Adrenal gland (tissue), 9 donors: ENCODE measurements at regions not wholly inside any gene's neighbourhood (a gene's known extent, or its start where the extent isn't known, plus 50 kb on each side); places are given as distances from the start of the nearest gene placed in this dataset.

Experiments used
- DNase-seq, 7 donors: peaks; one replicate each; pipeline ENCODE4 v3.0.0-alpha.2; 2019 to 2020
- H3K27ac ChIP-seq, 5 donors: fragments of 200-600 bp; sonication (generic) in 4 of 5; 1 replicate in 3 of 5; 2 replicates in 2 of 5; pipeline versions ENCODE4 v1.5.1 to v1.8.0; 2016 to 2020; ENCODE audit warnings: mild to moderate bottlenecking in 1 of 5
- H3K27me3 ChIP-seq: fragments of 200-600 bp; 2 replicates; pipeline ENCODE4 v1.8.0; 2021
- H3K36me3 ChIP-seq, 2 donors: fragments of 200-600 bp; replicated peaks in 1 of 2; 1 replicate in 1 of 2; 2 replicates in 1 of 2; pipeline versions ENCODE4 v1.5.1 to v1.8.0; 2018 to 2022
- H3K4me1 ChIP-seq, 2 donors: fragments of 200-600 bp; replicated peaks in 1 of 2; 1 replicate in 1 of 2; 2 replicates in 1 of 2; pipeline versions ENCODE4 v1.5.1 to v1.8.0; 2018 to 2021
- H3K4me3 ChIP-seq, 4 donors: fragments of 200-600 bp; sonication (generic) in 3 of 4; one replicate each; pipeline ENCODE4 v1.5.1; 2016 to 2018
- H3K9me3 ChIP-seq, 3 donors: fragments of 200-600 bp; sonication (generic) in 1 of 3; replicated peaks in 1 of 3; 1 replicate in 2 of 3; 2 replicates in 1 of 3; pipeline versions ENCODE4 v1.5.1 to v1.8.0; 2016 to 2021
- CTCF ChIP-seq, 6 experiments: fragments of 450-650 bp in 4 of 6; fragments of 200-600 bp in 2 of 6; sonication (generic) in 1 of 6; IDR thresholded peaks; 1 replicate in 5 of 6; 2 replicates in 1 of 6; pipeline versions ENCODE4 v1.5.1 to v1.8.0; 2016 to 2021; ENCODE audit warnings: antibody characterized with exemption in 6 of 6, mild to moderate bottlenecking in 2 of 6, moderate library complexity in 1 of 6
- POLR2A ChIP-seq, 2 donors: fragments of 450-650 bp; IDR thresholded peaks; one replicate each; pipeline ENCODE4 v1.6.1; 2017; ENCODE audit warnings: antibody characterized with exemption in 2 of 2, mild to moderate bottlenecking in 2 of 2, moderate library complexity in 1 of 2
- WGBS, 4 donors: extraction: QIAGEN DNeasy Blood & Tissue Kit in 2 of 4; methylation state at CpG; one replicate each; pipeline versions ENCODE4 v1.1.5 to v1.1.7; 2013 to 2017; 5-methylcytosine and 5-hydroxymethylcytosine counted together
- intact Hi-C, 2 donors: fragments of 100-400 bp; cut with DNase I; formaldehyde crosslinking; loops; one replicate each; pipeline versions ENCODE4 v1.14.1 to v1.15.0; 2022 to 2023
- donor health status: healthy with polysubstance abuse.
- donor health status: Bipolar disorder and iron deficiency.
- donor health status: DM: yes; HTN: yes; CAD: no.
- donor health status: DM: no; HTN: no; CAD: no.
- donor health status: DM: no; HTN: no; CAD: no.

GRCh38 chr1:232551386-232551785, 78.5 kb downstream of the SIPA1L2 start:
- Histone ChIP-seq H3K9me3 (no peaks in the 10 kb centered on the region), H3K36me3 (no peaks in the 10 kb centered on the region), H3K4me1 (peaks cover 0 to 21% of the 10 kb centered on the region in 2 donors), H3K27ac (no peak overlapping the region), H3K4me3 (no peak overlapping the region), H3K27me3 (no peaks in the 10 kb centered on the region)
- 74 to 90% (median 82%) methylated on average over 7 of the region's 7 CpGs for WGBS, 4 donors
- intact Hi-C loops: no loop called here
- DNase-seq: no peak
- TF ChIP-seq CTCF (IDR thresholded peaks at IDR 0.05) (no peak), POLR2A (IDR thresholded peaks at IDR 0.05) (no peak)

GRCh38 chr1:232550007-232550406, 79.9 kb downstream of the SIPA1L2 start:
- Histone ChIP-seq H3K27me3 (no peaks in the 10 kb centered on the region), H3K36me3 (no peaks in the 10 kb centered on the region), H3K9me3 (no peaks in the 10 kb centered on the region), H3K4me3 (no peak overlapping the region), H3K4me1 (peaks cover 0 to 11% of the 10 kb centered on the region in 2 donors), H3K27ac (no peak overlapping the region)
- no peak for TF ChIP-seq CTCF (IDR thresholded peaks at IDR 0.05)
- TF ChIP-seq POLR2A (IDR thresholded peaks at IDR 0.05): no peak
- no peak for DNase-seq
- intact Hi-C loops: no loop called here
- WGBS, 4 donors: 80 to 89% (median 86%) methylated on average over 2 of the region's 2 CpGs

- WGBS, 4 donors: 83 to 89% (median 84%) methylated on average over 5 of the region's 5 CpGs
- no peak for TF ChIP-seq POLR2A (IDR thresholded peaks at IDR 0.05)
- TF ChIP-seq CTCF (IDR thresholded peaks at IDR 0.05): no peak
- H3K36me3 ChIP-seq: no peaks in the 10 kb centered on the region
- H3K27ac ChIP-seq: no peak overlapping the region
- H3K27me3 ChIP-seq: no peaks in the 10 kb centered on the region
- no peaks in the 10 kb centered on the region for H3K9me3 ChIP-seq
- H3K4me3 ChIP-seq: no peak overlapping the region
- peaks cover 0 to 4% of the 10 kb centered on the region in 2 donors for H3K4me1 ChIP-seq
- DNase-seq: peak in 1 of 7 donors; percentile 13
- intact Hi-C loops: no loop called here
Measured at GRCh38 chr1:232548691-232549090, 81.2 kb downstream of the SIPA1L2 start.

- Histone ChIP-seq H3K27me3 (no peaks in the 10 kb centered on the region), H3K4me3 (no peak overlapping the region), H3K4me1 (no peaks in the 10 kb centered on the region), H3K36me3 (no peaks in the 10 kb centered on the region), H3K27ac (no peak overlapping the region), H3K9me3 (no peaks in the 10 kb centered on the region)
- no peak for DNase-seq
- 92 to 100% (median 93%) methylated on average over 2 of the region's 2 CpGs for WGBS, 4 donors
- intact Hi-C loops: no loop called here
- no peak for TF ChIP-seq POLR2A (IDR thresholded peaks at IDR 0.05)
- no peak for TF ChIP-seq CTCF (IDR thresholded peaks at IDR 0.05)
Measured at GRCh38 chr1:232547938-232548484, 81.9 kb downstream of the SIPA1L2 start.
